ENCODE measurements at regions not wholly inside any gene's neighbourhood (a gene's known extent, or its start where the extent isn't known, plus 50 kb on each side); places are given as distances from the start of the nearest gene placed in this dataset.

- ChIA-PET CTCF (no interaction called here), POLR2A (ENCODE audit: unreplicated experiment) (no interaction called here)
- Histone ChIP-seq H3K36me3 (ENCODE audit: control insufficient read depth, insufficient read depth, low read length) (no peaks in the 10 kb centered on the region), H3K9me1 (ENCODE audit: insufficient read depth, low read length) (no peaks in the 10 kb centered on the region), H4K5ac (ENCODE audit: low read depth, low read length) (no peak overlapping the region), H4K8ac (ENCODE audit: low read depth in 2 of 2, low read length in 2 of 2) (no peak overlapping the region), H2AK5ac (ENCODE audit: low read depth, low read length) (no peak overlapping the region), H3K23ac (ENCODE audit: low read depth, low read length) (no peak overlapping the region), H2BK15ac (ENCODE audit: low read depth, low read length) (no peak overlapping the region), H2BK5ac (ENCODE audit: low read depth, low read length, poor library complexity, severe bottlenecking) (no peak overlapping the region), H3K4me2 (ENCODE audit: low read depth, low read length) (no peak overlapping the region), H2AK9ac (replicated peaks; ENCODE audit: low read depth, low read length, poor library complexity) (no peak overlapping the region), H2BK120ac (ENCODE audit: low read depth, low read length) (no peak overlapping the region), H4K20me1 (ENCODE audit: insufficient read depth, low read length) (no peaks in the 10 kb centered on the region), H3K27ac (ENCODE audit: insufficient read depth, low read length) (no peak overlapping the region), H3K56ac (ENCODE audit: extremely low read depth, insufficient read depth, low read length) (no peak overlapping the region), H3K4me3 (ENCODE audit: insufficient read depth, low read depth, low read length) (no peak overlapping the region), H3K27me3 (ENCODE audit: control insufficient read depth, insufficient read depth, low read length) (no peaks in the 10 kb centered on the region), H3K9me3 (ENCODE audit: control insufficient read depth, insufficient read depth, low read length) (peaks cover 3% of the 10 kb centered on the region; the same call in 1 of the 2 replicates), H2BK20ac (ENCODE audit: low read depth, low read length) (no peak overlapping the region), H2AFZ (replicated peaks; ENCODE audit: low read length, poor library complexity) (no peak overlapping the region), H3K14ac (replicated peaks; ENCODE audit: low read depth, low read length) (no peak overlapping the region), H4K91ac (ENCODE audit: insufficient read depth, low read depth, low read length) (no peak overlapping the region), H3K18ac (ENCODE audit: low read depth, low read length) (no peak overlapping the region), H3K4me1 (ENCODE audit: control insufficient read depth, insufficient read depth, low read length) (no peaks in the 10 kb centered on the region), H3K79me1 (ENCODE audit: low read depth in 1 of 2, low read length in 2 of 2) (no peaks in the 10 kb centered on the region), H3K4ac (ENCODE audit: low read depth, low read length) (no peak overlapping the region), H3K9ac (ENCODE audit: low read depth, low read length) (no peak overlapping the region)
- DNase-seq (no peak), ATAC-seq (ENCODE audit: low read depth) (no peak)
- TF ChIP-seq CHD1 (IDR thresholded peaks at IDR 0.05; ENCODE audit: low read depth, low read length) (no peak), CEBPB (IDR thresholded peaks at IDR 0.05; ENCODE audit: low read depth, low read length) (no peak), RCOR1 (IDR thresholded peaks at IDR 0.05; ENCODE audit: insufficient replicate concordance, low read length) (no peak), FOS (IDR thresholded peaks at IDR 0.05; ENCODE audit: low read depth, low read length) (no peak), SMC3 (IDR thresholded peaks at IDR 0.05; ENCODE audit: low read depth, low read length) (no peak), MAZ (IDR thresholded peaks at IDR 0.05; ENCODE audit: borderline replicate concordance, low read depth, low read length) (no peak), CTCF (conservative IDR thresholded peaks at IDR 0.05; ENCODE audit: low read depth, low read length) (no peak), BHLHE40 (IDR thresholded peaks at IDR 0.05; ENCODE audit: low read depth, low read length) (no peak), MXI1 (IDR thresholded peaks at IDR 0.05; ENCODE audit: borderline replicate concordance, low read depth, low read length) (no peak), USF2 (IDR thresholded peaks at IDR 0.05; ENCODE audit: low read depth, low read length) (no peak), ELK1 (IDR thresholded peaks at IDR 0.05; ENCODE audit: borderline replicate concordance, low read depth, low read length) (no peak)
- in situ Hi-C loops (cut with MboI; ENCODE audit: low sequenced_read_pairs) (no loop called here), dilution Hi-C loops (cut with HindIII; ENCODE audit: low sequenced_read_pairs, unreplicated experiment) (no loop called here), intact Hi-C loops (cut with micrococcal nuclease) (no loop called here)
- no TSS peak for BruUV-seq (replicated peaks)
These were observed 866.3 kb downstream of the ANKRD7 start for GRCh38 chr7:119090851-119091250.

All from IMR-90 (cell line).